OCI-LY3 (cell line): ENCODE measurements at regions not wholly inside any gene's neighbourhood (a gene's known extent, or its start where the extent isn't known, plus 50 kb on each side); places are given as distances from the start of the nearest gene placed in this dataset.

Experiments used
- H2AFZ ChIP-seq: fragments of 200-600, 300-600 bp; shearing (Covaris generic); 2 replicates; pipeline ENCODE4 v1.6.0; 2014; ENCODE audit warnings: antibody characterized with exemption, low read depth, low read length
- H3K27ac ChIP-seq: fragments of 200-600, 300-600 bp; sonication (generic); 2 replicates; pipeline ENCODE4 v1.5.1; 2014; ENCODE audit warnings: mild to moderate bottlenecking, low read length, moderate library complexity, mixed read lengths
- H3K27me3 ChIP-seq: fragments of 200-600, 300-600 bp; sonication (generic); 2 replicates; pipeline ENCODE4 v1.6.1; 2014; ENCODE audit warnings: low read depth, low read length, mixed read lengths
- H3K36me3 ChIP-seq: fragments of 200-600, 300-600 bp; sonication (generic); replicated peaks from 2 replicates; pipeline ENCODE3; 2014; ENCODE audit warnings: low read depth, low read length, mixed read lengths
- H3K4me1 ChIP-seq: fragments of 300-600, 200-600 bp; sonication (generic); 2 replicates; pipeline ENCODE4 v1.6.1; 2014; ENCODE audit warnings: low read length, mixed read lengths
- H3K4me2 ChIP-seq: fragments of 200-600, 300-600 bp; sonication (generic); 2 replicates; pipeline ENCODE4 v1.6.1; 2014; ENCODE audit warnings: low read length, mixed read lengths
- H3K4me3 ChIP-seq: fragments of 300-600, 200-600 bp; sonication (generic); 2 replicates; pipeline ENCODE4 v1.5.1; 2014; ENCODE audit warnings: antibody characterized with exemption, mild to moderate bottlenecking, low read length, moderate library complexity
- H3K79me2 ChIP-seq: fragments of 300-600, 200-600 bp; shearing (Covaris generic); 2 replicates; pipeline ENCODE4 v1.6.1; 2014; ENCODE audit warnings: mild to moderate bottlenecking, low read length, mixed read lengths
- H3K9ac ChIP-seq: fragments of 300-600, 200-600 bp; shearing (Covaris generic); 2 replicates; pipeline ENCODE4 v1.6.0; 2014; ENCODE audit warnings: mild to moderate bottlenecking, low read length, moderate library complexity
- H3K9me3 ChIP-seq: fragments of 200-600, 300-600 bp; shearing (Covaris generic); 2 replicates; pipeline ENCODE4 v1.6.1; 2014; ENCODE audit warnings: low read length, mixed read lengths; ENCODE audit not compliant: insufficient read depth
- H4K20me1 ChIP-seq: fragments of 200-600, 300-600 bp; sonication (generic); 2 replicates; pipeline ENCODE4 v1.6.1; 2016; ENCODE audit warnings: low read length, mixed read lengths; ENCODE audit not compliant: insufficient read depth
- EZH2phosphoT487 ChIP-seq: fragments of 200-600 bp; shearing (Covaris generic); IDR thresholded peaks from 2 replicates; pipeline ENCODE4 v1.6.1; 2018; ENCODE audit warnings: antibody characterized with exemption, mixed run types, low read depth
- TF ChIP-seq, protein P1 (sequence below): fragments of 200-600, 300-600 bp; sonication (generic); IDR thresholded peaks from 2 replicates; pipeline ENCODE4 v1.5.1; 2014; ENCODE audit warnings: antibody characterized with exemption, low read length, low read depth

DNA sequence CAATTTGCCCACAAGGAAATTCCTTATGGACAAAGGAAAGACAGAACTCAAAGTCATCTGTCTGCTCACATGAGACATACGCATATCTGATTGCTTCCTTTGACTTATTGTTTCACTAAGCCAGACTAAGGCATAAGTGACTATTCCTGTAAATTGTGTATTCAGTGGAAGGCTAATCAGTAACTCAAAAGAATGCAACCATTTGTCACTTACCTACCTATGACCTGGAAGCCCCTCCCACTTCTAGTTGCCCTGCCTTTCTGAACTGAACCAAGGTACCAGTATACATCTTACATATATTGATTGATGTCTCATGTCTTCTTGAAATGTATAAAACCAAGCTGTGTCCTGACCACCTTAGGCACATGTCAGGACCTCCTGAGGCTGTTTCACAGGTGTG, 53.5 kb upstream of the PROK2 start:
- no peak overlapping the region for H3K9ac ChIP-seq
- peaks cover 36% of the 10 kb centered on the region for H3K27me3 ChIP-seq
- no peaks in the 10 kb centered on the region for H3K4me1 ChIP-seq

More for the DNA sequence above, 53.5 kb upstream of the PROK2 start:
- H3K4me2 ChIP-seq, result no peak overlapping the region
- TF ChIP-seq EZH2phosphoT487, result no peak
- TF ChIP-seq, protein P1, sequence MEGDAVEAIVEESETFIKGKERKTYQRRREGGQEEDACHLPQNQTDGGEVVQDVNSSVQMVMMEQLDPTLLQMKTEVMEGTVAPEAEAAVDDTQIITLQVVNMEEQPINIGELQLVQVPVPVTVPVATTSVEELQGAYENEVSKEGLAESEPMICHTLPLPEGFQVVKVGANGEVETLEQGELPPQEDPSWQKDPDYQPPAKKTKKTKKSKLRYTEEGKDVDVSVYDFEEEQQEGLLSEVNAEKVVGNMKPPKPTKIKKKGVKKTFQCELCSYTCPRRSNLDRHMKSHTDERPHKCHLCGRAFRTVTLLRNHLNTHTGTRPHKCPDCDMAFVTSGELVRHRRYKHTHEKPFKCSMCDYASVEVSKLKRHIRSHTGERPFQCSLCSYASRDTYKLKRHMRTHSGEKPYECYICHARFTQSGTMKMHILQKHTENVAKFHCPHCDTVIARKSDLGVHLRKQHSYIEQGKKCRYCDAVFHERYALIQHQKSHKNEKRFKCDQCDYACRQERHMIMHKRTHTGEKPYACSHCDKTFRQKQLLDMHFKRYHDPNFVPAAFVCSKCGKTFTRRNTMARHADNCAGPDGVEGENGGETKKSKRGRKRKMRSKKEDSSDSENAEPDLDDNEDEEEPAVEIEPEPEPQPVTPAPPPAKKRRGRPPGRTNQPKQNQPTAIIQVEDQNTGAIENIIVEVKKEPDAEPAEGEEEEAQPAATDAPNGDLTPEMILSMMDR, result no peak
- H2AFZ ChIP-seq, result no peak overlapping the region
- H3K4me3 ChIP-seq, result no peak overlapping the region
- H3K9me3 ChIP-seq, result no peaks in the 10 kb centered on the region
- H3K79me2 ChIP-seq, result no peaks in the 10 kb centered on the region
- H3K36me3 ChIP-seq, result no peaks in the 10 kb centered on the region
- no peak overlapping the region for H3K27ac ChIP-seq
- no peaks in the 10 kb centered on the region for H4K20me1 ChIP-seq
